OCI-LY3 (cell line): ENCODE measurements at regions not wholly inside any gene's neighbourhood (a gene's known extent, or its start where the extent isn't known, plus 50 kb on each side); places are given as distances from the start of the nearest gene placed in this dataset.
"Not testable (repeated sequence)": the region's sequence is repeated elsewhere in the genome, so short reads cannot be mapped to it uniquely, and the experiment has no call there.

Source experiments
- H2AFZ ChIP-seq: fragments of 200-600, 300-600 bp; shearing (Covaris generic); 2 replicates; pipeline ENCODE4 v1.6.0; 2014; ENCODE audit warnings: antibody characterized with exemption, low read depth, low read length
- H3K27ac ChIP-seq: fragments of 200-600, 300-600 bp; sonication (generic); 2 replicates; pipeline ENCODE4 v1.5.1; 2014; ENCODE audit warnings: mild to moderate bottlenecking, low read length, moderate library complexity, mixed read lengths
- H3K27me3 ChIP-seq: fragments of 200-600, 300-600 bp; sonication (generic); 2 replicates; pipeline ENCODE4 v1.6.1; 2014; ENCODE audit warnings: low read depth, low read length, mixed read lengths
- H3K36me3 ChIP-seq: fragments of 200-600, 300-600 bp; sonication (generic); replicated peaks from 2 replicates; pipeline ENCODE3; 2014; ENCODE audit warnings: low read depth, low read length, mixed read lengths
- H3K4me1 ChIP-seq: fragments of 300-600, 200-600 bp; sonication (generic); 2 replicates; pipeline ENCODE4 v1.6.1; 2014; ENCODE audit warnings: low read length, mixed read lengths
- H3K4me2 ChIP-seq: fragments of 200-600, 300-600 bp; sonication (generic); 2 replicates; pipeline ENCODE4 v1.6.1; 2014; ENCODE audit warnings: low read length, mixed read lengths
- H3K4me3 ChIP-seq: fragments of 300-600, 200-600 bp; sonication (generic); 2 replicates; pipeline ENCODE4 v1.5.1; 2014; ENCODE audit warnings: antibody characterized with exemption, mild to moderate bottlenecking, low read length, moderate library complexity
- H3K79me2 ChIP-seq: fragments of 300-600, 200-600 bp; shearing (Covaris generic); 2 replicates; pipeline ENCODE4 v1.6.1; 2014; ENCODE audit warnings: mild to moderate bottlenecking, low read length, mixed read lengths
- H3K9ac ChIP-seq: fragments of 300-600, 200-600 bp; shearing (Covaris generic); 2 replicates; pipeline ENCODE4 v1.6.0; 2014; ENCODE audit warnings: mild to moderate bottlenecking, low read length, moderate library complexity
- H3K9me3 ChIP-seq: fragments of 200-600, 300-600 bp; shearing (Covaris generic); 2 replicates; pipeline ENCODE4 v1.6.1; 2014; ENCODE audit warnings: low read length, mixed read lengths; ENCODE audit not compliant: insufficient read depth
- H4K20me1 ChIP-seq: fragments of 200-600, 300-600 bp; sonication (generic); 2 replicates; pipeline ENCODE4 v1.6.1; 2016; ENCODE audit warnings: low read length, mixed read lengths; ENCODE audit not compliant: insufficient read depth
- EZH2phosphoT487 ChIP-seq: fragments of 200-600 bp; shearing (Covaris generic); IDR thresholded peaks from 2 replicates; pipeline ENCODE4 v1.6.1; 2018; ENCODE audit warnings: antibody characterized with exemption, mixed run types, low read depth
- TF ChIP-seq, protein P1 (sequence below): fragments of 200-600, 300-600 bp; sonication (generic); IDR thresholded peaks from 2 replicates; pipeline ENCODE4 v1.5.1; 2014; ENCODE audit warnings: antibody characterized with exemption, low read length, low read depth

DNA sequence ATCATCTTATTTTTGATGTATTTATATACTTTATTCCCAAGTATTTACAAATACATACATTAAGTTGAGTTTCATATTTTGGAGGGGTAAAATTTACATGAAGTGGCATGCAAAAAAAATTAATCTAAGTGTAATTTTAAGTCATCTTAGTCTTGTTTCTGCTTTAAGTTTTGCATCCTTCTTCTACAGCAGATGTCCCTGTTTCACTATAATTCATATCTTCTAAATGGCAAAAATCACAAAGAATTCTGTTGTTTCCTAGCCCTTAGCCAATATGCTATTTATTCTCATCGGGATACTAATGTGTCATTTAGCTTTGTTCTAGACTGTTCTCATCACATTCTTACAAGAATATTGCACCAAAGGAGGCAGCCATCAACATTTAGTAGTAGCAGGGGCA is 831.9 kb downstream of the GBE1 start:
- Histone ChIP-seq H3K4me2 (no peak overlapping the region), H3K27ac (no peak overlapping the region), H2AFZ (no peak overlapping the region), H3K9ac (no peak overlapping the region), H4K20me1 (no peaks in the 10 kb centered on the region), H3K4me1 (no peaks in the 10 kb centered on the region), H3K36me3 (no peaks in the 10 kb centered on the region), H3K79me2 (no peaks in the 10 kb centered on the region), H3K27me3 (no peaks in the 10 kb centered on the region), H3K9me3 (no peaks in the 10 kb centered on the region), H3K4me3 (no peak overlapping the region)
- TF ChIP-seq EZH2phosphoT487, result no peak
- TF ChIP-seq, protein P1, sequence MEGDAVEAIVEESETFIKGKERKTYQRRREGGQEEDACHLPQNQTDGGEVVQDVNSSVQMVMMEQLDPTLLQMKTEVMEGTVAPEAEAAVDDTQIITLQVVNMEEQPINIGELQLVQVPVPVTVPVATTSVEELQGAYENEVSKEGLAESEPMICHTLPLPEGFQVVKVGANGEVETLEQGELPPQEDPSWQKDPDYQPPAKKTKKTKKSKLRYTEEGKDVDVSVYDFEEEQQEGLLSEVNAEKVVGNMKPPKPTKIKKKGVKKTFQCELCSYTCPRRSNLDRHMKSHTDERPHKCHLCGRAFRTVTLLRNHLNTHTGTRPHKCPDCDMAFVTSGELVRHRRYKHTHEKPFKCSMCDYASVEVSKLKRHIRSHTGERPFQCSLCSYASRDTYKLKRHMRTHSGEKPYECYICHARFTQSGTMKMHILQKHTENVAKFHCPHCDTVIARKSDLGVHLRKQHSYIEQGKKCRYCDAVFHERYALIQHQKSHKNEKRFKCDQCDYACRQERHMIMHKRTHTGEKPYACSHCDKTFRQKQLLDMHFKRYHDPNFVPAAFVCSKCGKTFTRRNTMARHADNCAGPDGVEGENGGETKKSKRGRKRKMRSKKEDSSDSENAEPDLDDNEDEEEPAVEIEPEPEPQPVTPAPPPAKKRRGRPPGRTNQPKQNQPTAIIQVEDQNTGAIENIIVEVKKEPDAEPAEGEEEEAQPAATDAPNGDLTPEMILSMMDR, result peak; percentile 22; the same call in 1 of the 2 replicates

DNA sequence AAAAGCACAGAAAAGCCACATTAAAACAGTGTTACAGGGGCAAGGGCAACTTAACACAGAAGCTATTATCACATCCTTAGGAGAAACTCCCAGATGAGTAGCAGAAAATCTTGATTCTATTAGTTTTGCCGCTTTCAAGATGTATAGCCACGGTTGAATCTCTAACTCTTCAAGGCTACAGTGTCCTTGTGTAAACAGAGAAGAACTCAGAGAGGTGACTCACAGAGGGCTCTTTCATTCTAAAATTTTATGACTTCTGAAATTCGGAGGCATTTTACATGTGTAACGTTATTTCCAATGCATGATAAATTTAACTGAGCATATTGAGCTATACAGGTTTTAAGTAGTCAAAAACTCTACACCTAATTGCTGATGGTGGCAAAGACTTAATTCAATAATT is 846.6 kb downstream of the GBE1 start:
- Histone ChIP-seq H3K9me3 (no peaks in the 10 kb centered on the region), H3K27me3 (no peaks in the 10 kb centered on the region), H3K4me1 (no peaks in the 10 kb centered on the region), H3K9ac (no peak overlapping the region), H4K20me1 (no peaks in the 10 kb centered on the region), H3K36me3 (no peaks in the 10 kb centered on the region), H3K4me3 (no peak overlapping the region), H3K79me2 (no peaks in the 10 kb centered on the region), H3K27ac (no peak overlapping the region), H3K4me2 (no peak overlapping the region), H2AFZ (no peak overlapping the region)
- no peak for TF ChIP-seq EZH2phosphoT487
- TF ChIP-seq, protein P1, result no peak

DNA sequence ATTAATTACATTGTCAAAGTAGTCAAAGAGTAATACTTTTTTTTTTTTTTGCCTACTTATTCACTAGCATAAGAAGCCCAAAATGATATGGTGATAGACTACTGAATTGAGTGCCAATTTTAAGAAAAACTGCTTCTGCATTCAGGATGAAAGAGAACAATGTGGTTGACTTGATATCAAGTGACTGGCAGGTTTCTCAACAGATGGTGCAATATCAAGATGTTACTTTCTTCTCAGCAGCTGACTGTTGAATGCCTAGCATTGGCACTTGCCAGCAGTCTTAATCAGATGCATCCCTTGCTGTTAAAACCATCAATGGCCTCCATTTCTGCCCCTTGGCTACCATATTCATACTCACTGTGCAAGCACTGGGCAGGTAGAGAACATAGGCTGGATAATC is 863.2 kb downstream of the GBE1 start:
- no peaks in the 10 kb centered on the region for H4K20me1 ChIP-seq
- H3K9ac ChIP-seq, result no peak overlapping the region
- no peaks in the 10 kb centered on the region for H3K4me1 ChIP-seq
- no peaks in the 10 kb centered on the region for H3K9me3 ChIP-seq
- H2AFZ ChIP-seq, result no peak overlapping the region
- no peak overlapping the region for H3K27ac ChIP-seq
- TF ChIP-seq EZH2phosphoT487, result no peak
- TF ChIP-seq, protein P1, result no peak
- H3K4me2 ChIP-seq, result no peak overlapping the region
- H3K36me3 ChIP-seq, result no peaks in the 10 kb centered on the region
- no peaks in the 10 kb centered on the region for H3K79me2 ChIP-seq
- no peak overlapping the region for H3K4me3 ChIP-seq
- H3K27me3 ChIP-seq, result no peaks in the 10 kb centered on the region

DNA sequence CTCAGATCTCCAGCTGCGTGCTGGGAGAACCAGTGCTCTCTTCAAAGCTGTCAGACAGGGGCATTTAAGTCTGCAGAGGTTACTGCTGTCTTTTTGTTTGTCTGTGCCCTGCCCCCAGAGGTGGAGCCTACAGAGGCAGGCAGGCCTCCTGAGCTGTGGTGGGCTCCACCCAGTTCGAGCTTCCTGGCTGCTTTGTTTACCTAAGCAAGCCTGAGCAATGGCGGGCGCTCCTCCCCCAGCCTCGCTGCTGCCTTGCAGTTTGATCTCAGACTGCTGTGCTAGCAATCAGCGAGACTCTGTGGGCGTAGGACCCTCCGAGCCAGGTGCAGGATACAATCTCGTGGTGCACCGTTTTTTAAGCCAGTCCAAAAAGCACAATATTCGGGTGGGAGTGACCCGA is 864.4 kb downstream of the GBE1 start:
- not testable (repeated sequence) for H3K27ac ChIP-seq, H4K20me1 ChIP-seq, H2AFZ ChIP-seq, H3K36me3 ChIP-seq, H3K4me1 ChIP-seq, H3K79me2 ChIP-seq, H3K4me2 ChIP-seq, H3K9ac ChIP-seq, H3K4me3 ChIP-seq, H3K27me3 ChIP-seq, H3K9me3 ChIP-seq

DNA sequence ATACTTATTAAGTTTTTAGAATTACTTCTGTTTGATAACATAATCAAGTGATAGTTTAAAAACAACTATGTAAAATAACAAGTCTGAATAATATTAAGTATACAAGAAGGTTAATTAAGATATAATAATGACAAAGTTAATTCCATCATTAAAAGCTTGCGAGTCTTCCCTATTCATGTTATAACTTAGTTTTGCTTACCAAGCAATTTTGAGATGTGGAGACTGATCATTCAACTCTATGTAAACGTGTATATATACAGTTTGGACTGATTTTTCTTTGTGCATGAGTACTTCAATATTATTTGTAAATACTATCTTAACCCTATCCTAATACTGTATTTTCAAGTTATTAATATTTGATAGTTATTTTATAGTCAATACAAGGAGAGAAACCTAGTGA is 870.9 kb downstream of the GBE1 start:
- Histone ChIP-seq H4K20me1 (no peaks in the 10 kb centered on the region), H3K4me2 (no peak overlapping the region), H3K9ac (no peak overlapping the region), H3K4me1 (no peaks in the 10 kb centered on the region), H2AFZ (no peak overlapping the region), H3K27me3 (no peaks in the 10 kb centered on the region), H3K36me3 (no peaks in the 10 kb centered on the region), H3K9me3 (peaks cover 6% of the 10 kb centered on the region; the same call in 1 of the 2 replicates), H3K4me3 (no peak overlapping the region), H3K79me2 (no peaks in the 10 kb centered on the region), H3K27ac (no peak overlapping the region)
- TF ChIP-seq EZH2phosphoT487, result no peak
- TF ChIP-seq, protein P1, result no peak
